ENCODE measurements at regions not wholly inside any gene's neighbourhood (a gene's known extent, or its start where the extent isn't known, plus 50 kb on each side); places are given as distances from the start of the nearest gene placed in this dataset.

GRCh38 chr6:125481056-125481455 lies 179.3 kb upstream of the HDDC2 start:
- TF ChIP-seq ETV6 (CRISPR knock-in tag; IDR thresholded peaks at IDR 0.05), result no peak
- no peak for TF ChIP-seq CTCF (IDR thresholded peaks at IDR 0.05)
- TF ChIP-seq E2F4 (CRISPR knock-in tag; IDR thresholded peaks at IDR 0.05; ENCODE audit: borderline replicate concordance, low read depth), result no peak
- TF ChIP-seq SP1 (CRISPR knock-in tag; conservative IDR thresholded peaks at IDR 0.05), result no peak
- no peak for TF ChIP-seq ZNF423 (CRISPR knock-in tag; IDR thresholded peaks at IDR 0.05)
- no peak for TF ChIP-seq ZNF138 (CRISPR knock-in tag; conservative IDR thresholded peaks at IDR 0.05)
- TF ChIP-seq HMGXB4 (CRISPR knock-in tag; IDR thresholded peaks at IDR 0.05), result no peak

All from WTC11 (cell line).